ENCODE measurements at regions not wholly inside any gene's neighbourhood (a gene's known extent, or its start where the extent isn't known, plus 50 kb on each side); places are given as distances from the start of the nearest gene placed in this dataset.

- Histone ChIP-seq H3K9me3 (ENCODE audit: low read length) (no peaks in the 10 kb centered on the region), H3K9ac (ENCODE audit: low read length) (no peak overlapping the region), H4K20me1 (ENCODE audit: insufficient read depth, low read length) (no peaks in the 10 kb centered on the region), H3K4me2 (ENCODE audit: low read length) (no peak overlapping the region), H3K4me1 (ENCODE audit: insufficient read depth, low read length, severe bottlenecking) (no peaks in the 10 kb centered on the region), H2AFZ (ENCODE audit: low read length) (no peak overlapping the region), H3K27me3 (ENCODE audit: insufficient read depth, low read length) (no peaks in the 10 kb centered on the region), H3K79me2 (ENCODE audit: insufficient read depth, low read length) (no peaks in the 10 kb centered on the region), H3F3A (ENCODE audit: insufficient read depth, low read length) (no peaks in the 10 kb centered on the region), H3K36me3 (ENCODE audit: insufficient read depth, low read length) (no peaks in the 10 kb centered on the region), H3K27ac (ENCODE audit: low read depth, low read length, poor library complexity, severe bottlenecking) (no peak overlapping the region), H3K9me2 (ENCODE audit: low read depth, low read length) (no peaks in the 10 kb centered on the region), H3K4me3 (ENCODE audit: low read depth, low read length, poor library complexity, severe bottlenecking) (no peak overlapping the region)
- TF ChIP-seq EZH2 (IDR thresholded peaks at IDR 0.05; ENCODE audit: borderline replicate concordance, low read length) (no peak), CTCF (IDR thresholded peaks at IDR 0.05; ENCODE audit: low read length) (no peak)
Measured at GRCh38 chr13:72514146-72514545, 213.3 kb downstream of the MZT1 start.

- no peaks in the 10 kb centered on the region for H3K79me2 ChIP-seq (ENCODE audit: insufficient read depth, low read length)
- H2AFZ ChIP-seq (ENCODE audit: low read length) = no peak overlapping the region
- H4K20me1 ChIP-seq (ENCODE audit: insufficient read depth, low read length) = no peaks in the 10 kb centered on the region
- H3K36me3 ChIP-seq (ENCODE audit: insufficient read depth, low read length) = no peaks in the 10 kb centered on the region
- no peaks in the 10 kb centered on the region for H3F3A ChIP-seq (ENCODE audit: insufficient read depth, low read length)
- H3K9me3 ChIP-seq (ENCODE audit: low read length) = no peaks in the 10 kb centered on the region
- H3K4me1 ChIP-seq (ENCODE audit: insufficient read depth, low read length, severe bottlenecking) = no peaks in the 10 kb centered on the region
- H3K4me2 ChIP-seq (ENCODE audit: low read length) = no peak overlapping the region
- no peak overlapping the region for H3K4me3 ChIP-seq (ENCODE audit: low read depth, low read length, poor library complexity, severe bottlenecking)
- no peaks in the 10 kb centered on the region for H3K27me3 ChIP-seq (ENCODE audit: insufficient read depth, low read length)
- H3K9me2 ChIP-seq (ENCODE audit: low read depth, low read length) = no peaks in the 10 kb centered on the region
- no peak for TF ChIP-seq CTCF (IDR thresholded peaks at IDR 0.05; ENCODE audit: low read length)
- TF ChIP-seq EZH2 (IDR thresholded peaks at IDR 0.05; ENCODE audit: borderline replicate concordance, low read length) = no peak
- no peak overlapping the region for H3K27ac ChIP-seq (ENCODE audit: low read depth, low read length, poor library complexity, severe bottlenecking)
- H3K9ac ChIP-seq (ENCODE audit: low read length) = no peak overlapping the region
Measured at GRCh38 chr13:72508392-72508791, 219.0 kb downstream of the MZT1 start.

GRCh38 chr13:72507416-72508199, 219.8 kb downstream of the MZT1 start:
- Histone ChIP-seq H3K4me3 (ENCODE audit: low read depth, low read length, poor library complexity, severe bottlenecking) (no peak overlapping the region), H3K27me3 (ENCODE audit: insufficient read depth, low read length) (no peaks in the 10 kb centered on the region), H3K9ac (ENCODE audit: low read length) (no peak overlapping the region), H3K79me2 (ENCODE audit: insufficient read depth, low read length) (no peaks in the 10 kb centered on the region), H3K4me1 (ENCODE audit: insufficient read depth, low read length, severe bottlenecking) (no peaks in the 10 kb centered on the region), H2AFZ (ENCODE audit: low read length) (no peak overlapping the region), H3K27ac (ENCODE audit: low read depth, low read length, poor library complexity, severe bottlenecking) (no peak overlapping the region), H4K20me1 (ENCODE audit: insufficient read depth, low read length) (no peaks in the 10 kb centered on the region), H3K36me3 (ENCODE audit: insufficient read depth, low read length) (no peaks in the 10 kb centered on the region), H3F3A (ENCODE audit: insufficient read depth, low read length) (no peaks in the 10 kb centered on the region), H3K9me3 (ENCODE audit: low read length) (no peaks in the 10 kb centered on the region), H3K4me2 (ENCODE audit: low read length) (no peak overlapping the region), H3K9me2 (ENCODE audit: low read depth, low read length) (no peaks in the 10 kb centered on the region)
- no peak for TF ChIP-seq CTCF (IDR thresholded peaks at IDR 0.05; ENCODE audit: low read length)

Data from OCI-LY1 (cell line).